KOPT-K1 (cell line): ENCODE measurements at regions not wholly inside any gene's neighbourhood (a gene's known extent, or its start where the extent isn't known, plus 50 kb on each side); places are given as distances from the start of the nearest gene placed in this dataset.
"Not testable (repeated sequence)": the region's sequence is repeated elsewhere in the genome, so short reads cannot be mapped to it uniquely, and the experiment has no call there.

Experiments
- H3K27ac ChIP-seq: fragments of 200-600 bp; sonication (generic); 2 replicates; pipeline ENCODE4 v1.5.1; 2016; ENCODE audit warnings: antibody characterized with exemption, mild to moderate bottlenecking, low read depth, low read length; ENCODE audit not compliant: poor library complexity, severe bottlenecking
- H3K36me3 ChIP-seq: fragments of 200-600 bp; sonication (generic); 2 replicates; pipeline ENCODE4 v1.5.1; 2017; ENCODE audit warnings: antibody characterized with exemption, mild to moderate bottlenecking, low read length, moderate library complexity; ENCODE audit not compliant: insufficient read depth
- H3K9me3 ChIP-seq: fragments of 200-600 bp; sonication (generic); 2 replicates; pipeline ENCODE4 v1.5.1; 2017; ENCODE audit warnings: antibody characterized with exemption, low read length, mild to moderate bottlenecking; ENCODE audit not compliant: insufficient read depth, poor library complexity, severe bottlenecking

- Histone ChIP-seq H3K27ac (no peak overlapping the region), H3K9me3 (no peaks in the 10 kb centered on the region), H3K36me3 (no peaks in the 10 kb centered on the region)
Observed at GRCh38 chr4:82171531-82172155, 202.1 kb downstream of the HNRNPD start.

- no peak overlapping the region for H3K27ac ChIP-seq
- H3K9me3 ChIP-seq = no peaks in the 10 kb centered on the region
- H3K36me3 ChIP-seq = no peaks in the 10 kb centered on the region
Observed at GRCh38 chr4:82149750-82150149, 224.0 kb downstream of the HNRNPD start.

GRCh38 chr4:82145850-82146249, 227.9 kb downstream of the HNRNPD start:
- H3K36me3 ChIP-seq = no peaks in the 10 kb centered on the region
- H3K27ac ChIP-seq = no peak overlapping the region
- no peaks in the 10 kb centered on the region for H3K9me3 ChIP-seq

DNA sequence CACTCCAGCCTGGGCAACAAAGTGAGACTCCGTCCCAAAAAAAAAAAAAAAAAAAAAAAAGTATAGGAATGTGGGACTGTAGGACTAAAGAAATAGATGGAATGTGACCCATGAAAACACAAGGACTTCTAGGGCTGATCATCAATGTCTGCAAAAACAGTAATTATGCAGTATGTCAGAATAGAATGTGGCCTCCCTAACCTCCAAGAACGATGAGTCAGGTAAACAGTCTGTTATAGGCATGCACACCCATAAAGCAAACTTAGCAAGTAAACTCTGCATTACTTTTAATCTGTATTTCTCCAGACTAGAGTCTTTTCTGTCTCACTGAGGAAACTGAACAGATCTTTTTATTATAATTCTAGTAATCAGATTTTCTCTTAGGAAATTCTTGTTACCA, 233.4 kb downstream of the HNRNPD start:
- no peaks in the 10 kb centered on the region for H3K9me3 ChIP-seq
- no peaks in the 10 kb centered on the region for H3K36me3 ChIP-seq
- no peak overlapping the region for H3K27ac ChIP-seq

- Histone ChIP-seq H3K36me3 (no peaks in the 10 kb centered on the region), H3K27ac (no peak overlapping the region), H3K9me3 (no peaks in the 10 kb centered on the region)
Observed at GRCh38 chr4:82139287-82139686, 234.5 kb downstream of the HNRNPD start.

DNA sequence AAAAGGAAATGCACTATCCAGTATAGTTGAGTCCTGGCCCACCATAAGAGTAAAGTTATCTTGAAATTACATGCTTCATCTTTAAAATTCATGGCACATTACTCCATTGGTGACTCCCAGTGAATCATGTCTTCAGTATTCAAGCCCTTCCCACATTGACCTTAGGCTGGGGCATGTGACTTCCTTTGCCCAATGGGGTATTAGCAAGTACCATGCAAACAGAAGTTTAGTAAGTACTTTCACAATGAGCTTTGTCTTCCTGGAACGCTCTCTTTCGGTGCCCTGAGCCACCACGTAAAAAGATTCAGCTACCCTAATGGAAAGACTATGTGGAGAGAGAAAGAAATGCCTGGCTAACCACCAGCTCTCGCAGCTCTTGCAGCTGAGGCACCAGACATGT, 235.4 kb downstream of the HNRNPD start:
- no peak overlapping the region for H3K27ac ChIP-seq
- no peaks in the 10 kb centered on the region for H3K9me3 ChIP-seq
- H3K36me3 ChIP-seq = no peaks in the 10 kb centered on the region

DNA sequence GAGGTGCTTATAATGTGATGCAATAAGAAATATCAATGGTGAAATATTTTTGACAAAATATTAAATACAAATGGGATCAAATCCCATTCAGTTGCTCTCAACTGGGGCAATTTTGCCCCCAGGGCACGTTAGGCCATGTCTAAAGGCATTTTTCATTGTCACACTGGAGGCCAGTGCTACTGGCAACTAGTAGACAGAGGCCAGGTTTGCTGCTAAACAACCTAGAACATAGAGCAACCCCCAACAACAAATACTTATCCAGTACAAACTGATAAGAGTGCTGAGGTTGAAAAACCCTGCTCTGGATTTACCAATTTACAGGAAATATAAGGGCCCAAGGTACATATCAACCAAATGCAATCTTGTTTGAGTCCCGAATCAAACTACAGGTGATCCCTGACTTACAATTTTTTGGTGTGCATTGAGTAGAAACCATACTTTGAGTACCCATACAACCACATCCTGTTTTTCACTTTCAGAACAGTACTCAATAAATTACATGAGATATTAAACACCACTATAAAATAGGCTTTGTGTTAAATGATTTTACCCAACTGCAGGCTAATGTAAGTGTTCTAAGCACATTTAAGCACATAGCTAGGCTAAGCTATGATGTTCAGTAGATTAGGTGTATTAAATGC, 237.5 kb downstream of the HNRNPD start:
- no peaks in the 10 kb centered on the region for H3K9me3 ChIP-seq
- no peak overlapping the region for H3K27ac ChIP-seq
- H3K36me3 ChIP-seq = no peaks in the 10 kb centered on the region

- Histone ChIP-seq H3K36me3 (no peaks in the 10 kb centered on the region), H3K9me3 (no peaks in the 10 kb centered on the region), H3K27ac (no peak overlapping the region)
Observed at GRCh38 chr4:82128355-82128754, 245.4 kb downstream of the HNRNPD start.

GRCh38 chr4:82126512-82127040, 247.2 kb downstream of the HNRNPD start:
- no peaks in the 10 kb centered on the region for H3K9me3 ChIP-seq
- H3K36me3 ChIP-seq = no peaks in the 10 kb centered on the region
- no peak overlapping the region for H3K27ac ChIP-seq

DNA sequence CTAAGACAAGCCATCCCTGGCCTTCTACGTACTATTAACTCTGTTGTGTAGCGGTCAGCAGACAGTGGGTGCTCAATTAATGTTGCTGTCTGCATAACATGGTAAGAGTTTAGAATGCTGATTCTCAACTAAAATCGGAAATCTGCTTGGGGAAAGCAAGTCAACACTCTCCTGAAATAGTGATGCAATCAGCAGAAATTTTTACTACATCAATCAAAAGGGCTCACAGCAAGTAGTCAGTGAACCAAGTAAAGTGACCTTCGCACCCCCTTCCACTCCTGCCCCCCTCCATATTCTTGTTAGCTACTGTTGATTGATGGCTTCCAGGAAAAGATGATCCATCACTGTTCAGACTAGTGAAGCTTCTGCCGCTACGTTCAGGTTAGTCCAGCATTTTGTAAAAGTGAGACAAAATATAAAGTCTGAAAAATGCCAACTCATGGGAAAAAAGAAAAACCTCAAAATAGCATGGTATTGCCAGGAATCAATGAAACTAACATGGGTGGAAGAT, 247.9 kb downstream of the HNRNPD start:
- no peaks in the 10 kb centered on the region for H3K36me3 ChIP-seq

GRCh38 chr4:82124932-82125786, 248.6 kb downstream of the HNRNPD start:
- no peak overlapping the region for H3K27ac ChIP-seq
- no peaks in the 10 kb centered on the region for H3K9me3 ChIP-seq
- H3K36me3 ChIP-seq = no peaks in the 10 kb centered on the region

More for the DNA sequence above, 247.9 kb downstream of the HNRNPD start:
- H3K27ac ChIP-seq = no peak overlapping the region
- H3K9me3 ChIP-seq = no peaks in the 10 kb centered on the region

GRCh38 chr4:82124365-82124764, 249.4 kb downstream of the HNRNPD start:
- H3K36me3 ChIP-seq = no peaks in the 10 kb centered on the region
- no peaks in the 10 kb centered on the region for H3K9me3 ChIP-seq
- H3K27ac ChIP-seq = no peak overlapping the region

GRCh38 chr4:82123934-82124333, 249.9 kb downstream of the HNRNPD start:
- Histone ChIP-seq H3K9me3 (no peaks in the 10 kb centered on the region), H3K27ac (no peak overlapping the region), H3K36me3 (no peaks in the 10 kb centered on the region)

DNA sequence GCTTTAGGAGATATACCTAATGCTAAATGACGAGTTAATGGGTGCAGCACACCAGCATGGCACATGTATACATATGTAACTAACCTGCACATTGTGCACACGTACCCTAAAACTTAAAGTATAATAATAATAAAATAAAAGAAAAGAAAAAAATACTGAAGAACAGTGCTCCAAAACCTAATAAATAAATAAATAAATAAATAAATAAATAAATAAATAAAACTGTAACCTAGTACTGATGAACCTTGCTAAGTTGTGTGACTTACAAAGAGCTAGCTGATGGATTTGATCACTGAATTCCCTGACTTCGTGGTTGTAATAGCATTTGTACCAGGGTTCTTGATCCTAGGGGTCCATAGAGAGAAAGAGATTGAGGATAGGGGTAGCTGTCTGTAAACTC, 258.6 kb downstream of the HNRNPD start:
- not testable (repeated sequence) for H3K36me3 ChIP-seq, H3K27ac ChIP-seq, H3K9me3 ChIP-seq

DNA sequence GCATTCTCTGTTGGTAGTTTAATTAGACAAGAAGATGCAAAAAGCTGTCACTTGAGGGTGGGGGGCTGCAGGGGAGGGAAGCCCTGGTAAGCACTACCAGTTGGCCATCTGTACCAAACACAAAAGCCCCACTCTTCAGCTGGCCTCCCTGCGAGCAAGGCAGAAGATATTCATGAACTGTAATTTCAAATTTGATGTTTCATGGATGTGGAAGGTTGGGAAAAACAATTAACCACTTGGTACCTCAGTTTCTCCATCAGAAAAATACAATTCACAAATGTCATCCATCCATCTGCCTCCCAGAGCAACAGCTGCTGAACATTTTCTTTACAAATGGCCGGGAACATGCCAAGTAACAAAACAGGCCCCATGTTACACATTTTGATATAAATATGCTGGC, 265.3 kb downstream of the HNRNPD start:
- Histone ChIP-seq H3K27ac (no peak overlapping the region), H3K36me3 (no peaks in the 10 kb centered on the region), H3K9me3 (no peaks in the 10 kb centered on the region)
